CD4-positive, alpha-beta T cell (primary cell): ENCODE measurements at regions not wholly inside any gene's neighbourhood (a gene's known extent, or its start where the extent isn't known, plus 50 kb on each side); places are given as distances from the start of the nearest gene placed in this dataset.

ENCODE experiments used
- ATAC-seq: fragments of 200-7000 bp; cut with Tn5 transposase; one replicate; pipeline ENCODE4 v1.10.0; 2022; ENCODE audit warnings: mild to moderate bottlenecking; ENCODE audit not compliant: poor library complexity
- CTCF ChIA-PET: fragments of 350-600 bp; sonication (Branson Sonifier 250); formaldehyde crosslinking; loops from one replicate; lab custom pipeline; 2021; ENCODE audit warnings: antibody characterized with exemption, inconsistent platforms; lab: Charles Lee
- POLR2A ChIA-PET: fragments of 350-600 bp; sonication (Branson Sonifier 250); formaldehyde crosslinking; loops from one replicate; lab custom pipeline; 2021; ENCODE audit warnings: antibody characterized with exemption, inconsistent platforms; lab: Charles Lee
- DNase-seq, 14 experiments: peaks; one replicate each; pipeline ENCODE4 v3.0.0-alpha.2; 2013 to 2020; ENCODE audit warnings: mixed read lengths in 2 of 14
- H3K27ac ChIP-seq, 2 donors: one replicate each; pipeline versions ENCODE4 v1.5.1 to v1.7.0; 2013; ENCODE audit warnings: low read length in 2 of 2, low read depth in 1 of 2, mild to moderate bottlenecking in 1 of 2
- H3K27me3 ChIP-seq, 2 experiments: 1 replicate in 1 of 2; 2 replicates in 1 of 2; pipeline versions ENCODE4 v1.6.1 to v1.7.0; 2013; ENCODE audit warnings: low read length in 2 of 2, control low read depth in 1 of 2, mild to moderate bottlenecking in 1 of 2, moderate library complexity in 1 of 2; ENCODE audit not compliant: insufficient read depth in 2 of 2, control insufficient read depth in 1 of 2
- H3K36me3 ChIP-seq: one replicate; pipeline ENCODE4 v1.6.1; 2013; ENCODE audit warnings: low read length, control low read depth; ENCODE audit not compliant: insufficient read depth
- H3K4me1 ChIP-seq: one replicate; pipeline ENCODE4 v1.6.1; 2013; ENCODE audit warnings: low read length, control low read depth; ENCODE audit not compliant: insufficient read depth
- H3K4me3 ChIP-seq: one replicate; pipeline ENCODE4 v1.5.1; 2013; ENCODE audit warnings: mild to moderate bottlenecking, low read length, moderate library complexity
- H3K9me3 ChIP-seq, 2 experiments: 1 replicate in 1 of 2; 2 replicates in 1 of 2; pipeline versions ENCODE4 v1.6.1 to v1.7.0; 2013; ENCODE audit warnings: low read length in 2 of 2, mild to moderate bottlenecking in 2 of 2, control low read depth in 1 of 2, moderate library complexity in 1 of 2; ENCODE audit not compliant: control insufficient read depth in 1 of 2, insufficient read depth in 1 of 2
- H3K27ac Mint-ChIP-seq: one replicate; pipeline ENCODE4 v1.8.0; 2020; ENCODE audit warnings: mixed read lengths
- H3K27me3 Mint-ChIP-seq: one replicate; pipeline ENCODE4 v1.8.0; 2021; ENCODE audit warnings: mixed read lengths
- H3K36me3 Mint-ChIP-seq: one replicate; pipeline ENCODE4 v1.8.0; 2021; ENCODE audit warnings: low read depth, mixed read lengths
- H3K4me1 Mint-ChIP-seq: one replicate; pipeline ENCODE4 v1.8.0; 2021; ENCODE audit warnings: low read depth, mixed read lengths
- H3K4me3 Mint-ChIP-seq: one replicate; pipeline ENCODE4 v1.8.0; 2020; ENCODE audit warnings: mild to moderate bottlenecking, mixed read lengths
- H3K9me3 Mint-ChIP-seq: one replicate; pipeline ENCODE4 v1.8.0; 2020; ENCODE audit warnings: mixed read lengths
- CTCF ChIP-seq: fragments of 200-600 bp; IDR thresholded peaks from one replicate; pipeline ENCODE4 v1.8.0; 2022; ENCODE audit warnings: antibody characterized with exemption, mild to moderate bottlenecking
- intact Hi-C, 2 experiments: fragments of 100-400 bp; cut with DNase I in 1 of 2; cut with micrococcal nuclease in 1 of 2; formaldehyde crosslinking; loops; one replicate each; pipeline versions ENCODE4 v1.15.1 to v1.9.0; 2023 to 2025; cut with DNase I, micrococcal nuclease

- H3K27me3 ChIP-seq: peaks cover 0 to 2% of the 10 kb centered on the region in 2 experiments
Measured at GRCh38 chr1:116205941-116206679, 94.9 kb downstream of the MAB21L3 start.

GRCh38 chr1:116207126-116207735, 96.0 kb downstream of the MAB21L3 start:
- no peaks in the 10 kb centered on the region for H3K9me3 Mint-ChIP-seq
- ATAC-seq (no peak), DNase-seq (no peak)
- H3K4me1 ChIP-seq: no peaks in the 10 kb centered on the region
- H3K4me1 Mint-ChIP-seq: no peaks in the 10 kb centered on the region
- H3K36me3 ChIP-seq: no peaks in the 10 kb centered on the region
- no peak overlapping the region for H3K27ac Mint-ChIP-seq
- no peaks in the 10 kb centered on the region for H3K9me3 ChIP-seq
- no peaks in the 10 kb centered on the region for H3K36me3 Mint-ChIP-seq
- CTCF ChIA-PET: interaction anchor here (0.6 to 0.7 kb wide), 2 partner anchors 9 to 36 kb away, joined by 3 read pairs; no protein-coding TSS in a partner anchor
- intact Hi-C loops: no loop called here
- no peaks in the 10 kb centered on the region for H3K27me3 Mint-ChIP-seq
- H3K27me3 ChIP-seq: peaks cover 0 to 2% of the 10 kb centered on the region in 2 experiments
- no peak overlapping the region for H3K27ac ChIP-seq
- POLR2A ChIA-PET: no interaction called here
- H3K4me3 ChIP-seq: no peak overlapping the region
- TF ChIP-seq CTCF: no peak
- H3K4me3 Mint-ChIP-seq: no peak overlapping the region

More at GRCh38 chr1:116205941-116206679, 94.9 kb downstream of the MAB21L3 start:
- Histone ChIP-seq H3K4me3 (no peak overlapping the region), H3K27ac (no peak overlapping the region), H3K36me3 (no peaks in the 10 kb centered on the region), H3K4me1 (no peaks in the 10 kb centered on the region), H3K9me3 (no peaks in the 10 kb centered on the region)
- H3K36me3 Mint-ChIP-seq: no peaks in the 10 kb centered on the region
- intact Hi-C loops: loop anchor here in 1 of 2 experiments (1.0 kb wide), 1 partner anchor 15 kb away; no protein-coding TSS in a partner anchor
- no peak for TF ChIP-seq CTCF
- ATAC-seq: no peak
- no peak for DNase-seq
- CTCF ChIA-PET: no interaction called here
- POLR2A ChIA-PET: interaction anchor here (1.0 kb wide), 1 partner anchor 266 kb away, joined by 4 read pairs; no protein-coding TSS in a partner anchor
- H3K27me3 Mint-ChIP-seq: no peaks in the 10 kb centered on the region
- H3K27ac Mint-ChIP-seq: no peak overlapping the region
- H3K4me1 Mint-ChIP-seq: no peaks in the 10 kb centered on the region
- no peak overlapping the region for H3K4me3 Mint-ChIP-seq
- H3K9me3 Mint-ChIP-seq: no peaks in the 10 kb centered on the region

- Mint-ChIP-seq H3K4me3 (no peak overlapping the region), H3K9me3 (no peaks in the 10 kb centered on the region), H3K4me1 (no peaks in the 10 kb centered on the region), H3K27ac (no peak overlapping the region), H3K36me3 (no peaks in the 10 kb centered on the region), H3K27me3 (no peaks in the 10 kb centered on the region)
- Histone ChIP-seq H3K9me3 (peaks cover 0 to 5% of the 10 kb centered on the region in 2 experiments), H3K27me3 (peaks cover 0 to 2% of the 10 kb centered on the region in 2 experiments), H3K27ac (no peak overlapping the region), H3K36me3 (no peaks in the 10 kb centered on the region), H3K4me3 (no peak overlapping the region), H3K4me1 (no peaks in the 10 kb centered on the region)
- CTCF ChIA-PET: no interaction called here
- TF ChIP-seq CTCF: no peak
- POLR2A ChIA-PET: no interaction called here
- no peak for ATAC-seq
- intact Hi-C loops: no loop called here
- DNase-seq: no peak
Measured at GRCh38 chr1:116208136-116208535, 96.9 kb downstream of the MAB21L3 start.
